Smooth muscle cell (in vitro differentiated cells): ENCODE measurements at regions not wholly inside any gene's neighbourhood (a gene's known extent, or its start where the extent isn't known, plus 50 kb on each side); places are given as distances from the start of the nearest gene placed in this dataset.

ENCODE experiments used
- DNase-seq: peaks from one replicate; lab custom pipeline; 2025; ENCODE audit not compliant: unreplicated experiment; lab: John Stamatoyannopoulos, UW
- H2AFZ ChIP-seq: fragments of 200-600 bp; sonication (generic); 2 replicates; pipeline ENCODE4 v1.6.0; 2016; ENCODE audit warnings: antibody characterized with exemption, low read depth, mild to moderate bottlenecking
- H3F3A ChIP-seq: fragments of 200-600 bp; sonication (generic); 2 replicates; pipeline ENCODE4 v1.6.0; 2017; ENCODE audit warnings: antibody characterized with exemption, low read depth
- H3K27ac ChIP-seq: fragments of 200-600 bp; sonication (generic); 2 replicates; pipeline ENCODE4 v1.5.1; 2016; ENCODE audit warnings: low read depth, mild to moderate bottlenecking
- H3K27me3 ChIP-seq: fragments of 200-600 bp; sonication (generic); 2 replicates; pipeline ENCODE4 v1.6.1; 2016; ENCODE audit warnings: low read depth, mild to moderate bottlenecking
- H3K36me3 ChIP-seq: fragments of 200-600 bp; sonication (generic); 2 replicates; pipeline ENCODE4 v1.5.1; 2016; ENCODE audit warnings: low read depth
- H3K4me1 ChIP-seq: fragments of 200-600 bp; sonication (generic); 2 replicates; pipeline ENCODE4 v1.5.1; 2016; ENCODE audit warnings: low read depth
- H3K4me2 ChIP-seq: fragments of 200-600 bp; sonication (generic); 2 replicates; pipeline ENCODE4 v1.6.0; 2016; ENCODE audit warnings: mild to moderate bottlenecking
- H3K4me3 ChIP-seq: fragments of 200-600 bp; sonication (generic); 2 replicates; pipeline ENCODE4 v1.5.1; 2016; ENCODE audit warnings: mild to moderate bottlenecking
- H3K79me2 ChIP-seq: fragments of 200-600 bp; sonication (generic); 2 replicates; pipeline ENCODE4 v1.6.0; 2016; ENCODE audit warnings: low read depth, mild to moderate bottlenecking
- H3K9ac ChIP-seq: fragments of 200-600 bp; sonication (generic); 2 replicates; pipeline ENCODE4 v1.6.0; 2016; ENCODE audit warnings: low read depth
- H3K9me3 ChIP-seq: fragments of 200-600 bp; sonication (generic); replicated peaks from 2 replicates; pipeline ENCODE4 v1.5.1; 2016; ENCODE audit warnings: low read depth
- H4K20me1 ChIP-seq: fragments of 200-600 bp; sonication (generic); 2 replicates; pipeline ENCODE4 v1.6.0; 2016; ENCODE audit warnings: low read depth
- WGBS: methylation state at CpG from one replicate; pipeline ENCODE4 v1.1.7; 2016; ENCODE audit warnings: low lambda C conversion rate; 5-methylcytosine and 5-hydroxymethylcytosine counted together
- TF ChIP-seq, protein P1 (sequence below): fragments of 200-600 bp; sonication (generic); IDR thresholded peaks from 2 replicates; pipeline ENCODE4 v1.5.1; 2017; ENCODE audit warnings: borderline replicate concordance, mild to moderate bottlenecking, antibody characterized with exemption; ENCODE audit not compliant: insufficient read depth, poor library complexity, severe bottlenecking

DNA sequence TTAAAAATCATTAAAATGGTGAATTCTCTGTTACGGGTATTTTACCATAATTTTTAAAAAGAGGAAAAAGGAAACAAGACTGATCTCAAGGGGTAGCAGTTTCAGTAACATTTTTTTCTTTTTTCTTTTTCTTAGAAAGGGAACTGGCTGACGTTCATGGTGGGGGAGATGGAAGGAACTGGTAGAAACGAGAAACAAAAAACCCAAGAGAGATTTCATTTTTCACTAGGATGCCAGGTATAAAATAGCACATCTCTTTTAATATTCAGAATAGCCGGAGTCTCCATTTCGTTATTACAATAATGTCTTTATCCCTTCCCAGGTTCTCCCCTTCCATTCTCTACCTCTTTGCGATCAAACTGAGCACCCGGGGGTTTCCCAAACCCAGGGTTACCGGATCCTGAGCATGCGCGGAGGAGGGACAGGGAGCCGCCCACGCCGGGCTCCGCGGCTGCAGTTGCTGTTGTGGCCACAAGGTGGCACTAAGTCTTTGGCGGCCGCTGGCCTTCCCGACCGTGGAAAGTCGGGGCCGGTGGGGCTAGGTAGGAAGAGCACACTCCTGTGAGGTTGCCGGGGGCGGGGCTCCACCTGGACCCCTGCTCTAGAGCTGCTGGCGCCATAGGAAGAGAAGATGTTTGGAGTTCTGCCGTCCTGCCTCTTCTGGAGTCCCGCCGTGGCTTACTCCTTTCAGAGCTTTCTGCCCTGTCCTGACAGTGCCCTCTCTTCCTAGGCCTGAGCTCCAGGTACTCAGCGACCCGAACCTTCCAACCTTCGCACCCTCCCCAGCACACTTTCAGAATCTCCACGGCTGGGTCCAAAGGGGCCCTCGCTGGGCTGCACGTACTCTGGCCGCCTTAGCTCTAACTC, 146.8 kb downstream of the SH3BGRL2 start:
- no peaks in the 10 kb centered on the region for H3K9me3 ChIP-seq
- TF ChIP-seq, protein P1, sequence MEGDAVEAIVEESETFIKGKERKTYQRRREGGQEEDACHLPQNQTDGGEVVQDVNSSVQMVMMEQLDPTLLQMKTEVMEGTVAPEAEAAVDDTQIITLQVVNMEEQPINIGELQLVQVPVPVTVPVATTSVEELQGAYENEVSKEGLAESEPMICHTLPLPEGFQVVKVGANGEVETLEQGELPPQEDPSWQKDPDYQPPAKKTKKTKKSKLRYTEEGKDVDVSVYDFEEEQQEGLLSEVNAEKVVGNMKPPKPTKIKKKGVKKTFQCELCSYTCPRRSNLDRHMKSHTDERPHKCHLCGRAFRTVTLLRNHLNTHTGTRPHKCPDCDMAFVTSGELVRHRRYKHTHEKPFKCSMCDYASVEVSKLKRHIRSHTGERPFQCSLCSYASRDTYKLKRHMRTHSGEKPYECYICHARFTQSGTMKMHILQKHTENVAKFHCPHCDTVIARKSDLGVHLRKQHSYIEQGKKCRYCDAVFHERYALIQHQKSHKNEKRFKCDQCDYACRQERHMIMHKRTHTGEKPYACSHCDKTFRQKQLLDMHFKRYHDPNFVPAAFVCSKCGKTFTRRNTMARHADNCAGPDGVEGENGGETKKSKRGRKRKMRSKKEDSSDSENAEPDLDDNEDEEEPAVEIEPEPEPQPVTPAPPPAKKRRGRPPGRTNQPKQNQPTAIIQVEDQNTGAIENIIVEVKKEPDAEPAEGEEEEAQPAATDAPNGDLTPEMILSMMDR = peak; percentile 99
- DNase-seq = peak; percentile 65
- H3K27me3 ChIP-seq = no peaks in the 10 kb centered on the region
- no peaks in the 10 kb centered on the region for H3K36me3 ChIP-seq
- peaks cover 4% of the 10 kb centered on the region for H3K4me1 ChIP-seq
- H3K79me2 ChIP-seq = no peaks in the 10 kb centered on the region
- peak overlapping the region; percentile 87 for H2AFZ ChIP-seq
- peak overlapping the region; percentile 44 for H3K9ac ChIP-seq
- peak overlapping the region; percentile 83 for H3K4me2 ChIP-seq
- no peaks in the 10 kb centered on the region for H3F3A ChIP-seq
- WGBS = 22% methylated on average over 34 of the region's 34 CpGs
- H3K27ac ChIP-seq = no peak overlapping the region
- H3K4me3 ChIP-seq = peak overlapping the region; percentile 49
- H4K20me1 ChIP-seq = no peaks in the 10 kb centered on the region

DNA sequence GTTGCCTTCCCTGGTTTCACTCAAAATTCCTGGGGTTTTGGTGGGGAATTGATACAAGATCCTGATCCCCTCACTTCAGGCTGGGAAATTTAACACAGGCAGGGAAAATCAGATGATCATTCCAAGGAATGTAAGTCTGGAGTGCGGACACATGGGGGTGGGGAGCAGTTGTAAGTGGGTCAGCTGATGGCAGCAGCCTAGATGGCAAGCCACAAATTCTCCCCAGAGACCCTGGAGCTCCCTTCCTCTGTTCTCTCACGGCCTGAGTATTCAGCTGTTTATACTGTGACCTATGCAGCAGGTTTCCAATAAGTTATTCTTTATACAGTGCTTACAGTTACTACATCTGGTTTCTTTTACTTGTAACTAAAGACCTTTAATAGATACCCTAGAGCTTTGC, 144.9 kb downstream of the SH3BGRL2 start:
- 77% methylated on average over 2 of the region's 2 CpGs for WGBS
- Histone ChIP-seq H2AFZ (no peak overlapping the region), H3K9me3 (no peaks in the 10 kb centered on the region), H3K27me3 (no peaks in the 10 kb centered on the region), H3F3A (no peaks in the 10 kb centered on the region), H3K9ac (no peak overlapping the region), H3K4me2 (no peak overlapping the region), H3K4me3 (no peak overlapping the region), H3K27ac (no peak overlapping the region), H3K79me2 (no peaks in the 10 kb centered on the region), H4K20me1 (no peaks in the 10 kb centered on the region), H3K4me1 (peaks cover 11% of the 10 kb centered on the region), H3K36me3 (no peaks in the 10 kb centered on the region)
- TF ChIP-seq, protein P1 = no peak
- DNase-seq = no peak

DNA sequence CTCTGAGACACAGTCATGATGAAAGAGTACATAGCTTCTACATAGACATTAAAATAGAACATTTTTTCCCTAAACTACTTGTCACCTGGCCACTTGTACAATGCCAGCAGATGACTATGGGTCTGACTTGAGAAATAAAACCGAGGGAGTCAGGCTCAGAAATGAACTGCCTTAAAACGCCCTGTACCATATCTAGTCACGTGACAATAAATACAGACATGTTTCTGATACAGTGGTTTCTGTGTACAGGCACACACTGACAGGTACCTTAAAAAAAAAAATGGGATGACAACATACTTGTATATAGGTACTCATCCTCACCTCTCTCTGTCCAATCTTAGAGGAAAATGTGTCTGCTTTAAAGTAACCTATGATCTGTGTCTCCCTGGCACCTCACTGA, 144.1 kb downstream of the SH3BGRL2 start:
- Histone ChIP-seq H3K4me2 (no peak overlapping the region), H2AFZ (no peak overlapping the region)

More for the DNA sequence above, 144.1 kb downstream of the SH3BGRL2 start:
- no peaks in the 10 kb centered on the region for H3F3A ChIP-seq
- 85% methylated on average over 3 of the region's 3 CpGs for WGBS
- H3K4me3 ChIP-seq = no peak overlapping the region
- peaks cover 11% of the 10 kb centered on the region for H3K4me1 ChIP-seq
- no peaks in the 10 kb centered on the region for H3K36me3 ChIP-seq
- TF ChIP-seq, protein P1 = no peak
- H3K79me2 ChIP-seq = no peaks in the 10 kb centered on the region
- no peak overlapping the region for H3K27ac ChIP-seq
- DNase-seq = no peak
- H3K9ac ChIP-seq = no peak overlapping the region
- H3K27me3 ChIP-seq = no peaks in the 10 kb centered on the region
- H4K20me1 ChIP-seq = no peaks in the 10 kb centered on the region
- no peaks in the 10 kb centered on the region for H3K9me3 ChIP-seq
